NCI-H2196 (cell line): ENCODE measurements at regions not wholly inside any gene's neighbourhood (a gene's known extent, or its start where the extent isn't known, plus 50 kb on each side); places are given as distances from the start of the nearest gene placed in this dataset.

Source experiments
- DNase-seq: peaks from one replicate; lab custom pipeline; 2025; ENCODE audit not compliant: unreplicated experiment; lab: John Stamatoyannopoulos, UW

DNA sequence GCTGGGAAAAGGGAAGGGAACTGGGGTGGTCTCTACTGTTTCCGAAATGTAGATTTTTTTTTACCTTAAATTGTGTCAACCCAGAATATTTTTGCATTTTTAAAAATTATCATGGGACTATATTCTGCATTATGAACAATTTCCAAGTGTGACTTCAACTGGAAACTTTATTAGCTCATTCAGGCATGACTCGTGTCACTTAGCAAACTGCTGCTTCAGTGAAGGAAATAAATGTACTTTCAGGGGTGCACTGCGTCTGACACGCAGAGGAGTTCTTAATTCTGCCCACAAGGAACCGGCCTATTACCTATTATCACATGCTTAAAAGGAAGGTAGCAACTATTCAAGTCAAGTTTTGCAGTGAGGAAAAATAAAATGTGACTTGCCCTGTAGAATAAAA is 291.3 kb upstream of the PRDM1 start:
- no peak for DNase-seq

DNA sequence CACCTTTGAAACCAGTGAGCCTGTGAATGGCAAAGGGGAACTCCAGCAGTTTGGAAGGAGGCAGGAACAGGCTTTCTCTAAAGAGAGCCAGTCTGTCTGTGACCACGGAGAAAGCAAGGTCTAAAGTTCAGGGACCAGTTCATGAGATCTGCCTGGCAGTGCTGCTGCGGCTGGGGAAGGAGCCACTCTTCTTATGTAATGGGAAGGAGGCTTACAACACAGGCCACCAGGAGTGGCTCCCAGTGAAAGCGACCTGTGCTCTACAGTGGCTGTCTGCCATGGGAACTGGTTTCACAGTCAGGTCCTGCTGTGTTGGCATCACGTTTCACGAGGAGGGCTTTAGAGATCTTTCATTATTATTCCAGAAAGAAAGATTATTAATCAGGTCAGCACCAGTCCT is 291.9 kb upstream of the PRDM1 start:
- DNase-seq = no peak

DNA sequence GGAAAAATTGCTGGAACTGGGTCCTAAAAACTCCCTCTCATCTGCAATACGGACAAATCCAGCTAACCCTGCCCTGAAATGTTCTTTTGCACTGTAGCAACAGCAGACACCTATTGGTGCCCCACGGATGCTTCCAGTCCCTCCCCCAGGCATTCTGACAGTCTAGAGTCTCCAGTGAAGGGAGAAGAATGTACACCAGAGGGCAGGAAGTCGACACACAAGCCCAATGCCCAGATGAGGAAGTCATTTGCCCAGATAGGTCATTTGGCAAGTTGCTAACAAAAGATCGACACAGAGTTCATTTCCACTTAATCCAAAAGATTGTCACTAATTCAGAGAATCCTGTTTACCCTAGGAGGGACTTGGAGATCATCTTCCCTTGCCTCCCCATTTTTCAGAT is 293.0 kb upstream of the PRDM1 start:
- no peak for DNase-seq

DNA sequence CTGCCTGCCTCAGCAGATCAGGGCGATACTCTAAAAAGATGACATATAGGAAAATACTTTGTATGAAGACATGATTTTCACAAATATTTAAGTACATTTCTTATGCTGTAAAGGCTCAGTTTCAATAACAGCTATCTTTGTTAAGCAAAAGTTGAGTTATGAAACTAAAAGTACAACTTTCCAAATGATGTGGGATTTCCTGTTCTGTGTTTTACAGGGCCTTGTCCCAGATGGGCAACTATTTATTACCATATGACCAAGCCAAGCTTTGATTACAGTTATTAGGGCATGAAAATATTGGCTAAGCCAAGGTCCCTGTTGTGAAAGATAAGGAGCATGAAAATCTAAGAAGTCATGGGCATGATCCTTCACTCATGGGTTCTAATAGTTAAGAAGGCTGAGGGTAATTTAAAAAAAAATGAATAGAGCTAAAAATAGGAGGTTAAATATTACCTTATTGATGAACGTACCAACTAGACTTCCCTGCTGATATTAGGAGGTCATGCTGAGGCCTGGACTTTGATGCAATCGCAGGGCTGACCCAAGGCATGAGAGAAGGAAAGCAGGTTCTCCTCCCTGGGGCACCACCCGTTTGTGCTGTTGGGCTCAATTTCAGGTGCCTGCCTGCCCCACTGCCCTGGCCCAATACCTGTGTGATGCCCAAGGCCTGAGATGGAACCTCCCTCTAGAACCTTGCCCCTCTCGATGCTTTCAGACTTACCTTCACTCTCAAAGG is 294.4 kb upstream of the PRDM1 start:
- no peak for DNase-seq

DNA sequence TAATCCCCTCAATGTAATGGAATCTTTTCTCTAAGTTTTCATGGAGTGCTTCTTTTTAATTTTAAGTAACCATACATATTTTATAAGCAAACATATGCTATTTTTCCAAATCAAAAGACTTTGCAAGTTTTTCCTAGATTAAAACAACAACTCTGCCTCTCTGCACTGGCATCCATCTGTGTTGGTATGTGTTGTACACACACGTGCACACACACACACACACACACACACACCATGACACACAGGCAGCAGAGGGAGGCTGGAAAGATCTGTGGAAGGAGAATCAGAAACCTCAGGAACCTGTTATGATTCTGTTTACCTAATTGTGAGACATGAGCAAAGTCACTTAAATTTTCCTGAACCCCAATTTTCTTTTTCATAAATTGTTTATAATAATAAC is 295.0 kb upstream of the PRDM1 start:
- DNase-seq = no peak

DNA sequence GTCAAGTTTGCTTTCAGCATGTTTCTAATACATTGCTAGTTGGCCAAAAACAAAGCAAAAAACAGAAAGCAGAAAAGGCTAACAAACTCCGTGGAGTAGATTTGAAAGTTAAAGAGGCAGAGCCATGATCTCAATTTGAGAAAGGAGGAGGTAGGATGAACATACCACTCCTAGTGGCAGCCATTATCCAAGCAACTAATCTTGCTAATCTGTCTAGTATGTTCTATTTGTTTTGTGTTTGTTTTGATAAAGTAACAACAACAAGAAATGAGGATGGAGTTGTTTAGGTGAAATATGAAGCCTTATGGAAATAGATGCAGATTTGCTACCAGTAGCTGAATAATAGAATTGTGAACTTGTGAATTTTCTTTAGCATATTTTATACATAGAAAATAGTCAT is 295.5 kb upstream of the PRDM1 start:
- DNase-seq = no peak

DNA sequence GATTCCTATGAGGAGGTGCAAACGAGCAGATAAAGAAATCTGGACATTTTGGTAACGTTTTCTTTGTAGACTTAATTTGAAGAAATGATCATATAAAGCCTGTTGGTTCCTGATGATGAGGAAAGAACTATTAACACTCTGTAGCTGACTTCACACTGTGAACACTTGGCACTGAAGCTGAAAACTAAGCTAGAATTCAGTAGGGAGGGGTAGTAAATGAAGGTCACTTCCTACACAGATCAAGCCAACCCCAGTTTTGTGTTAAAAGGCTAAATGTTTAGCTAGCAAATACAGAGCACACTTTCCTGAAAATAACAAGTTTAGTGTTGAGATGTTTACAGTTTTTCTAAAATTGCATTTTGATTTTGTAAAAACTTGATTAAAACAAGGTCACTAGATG is 296.2 kb upstream of the PRDM1 start:
- DNase-seq = no peak

DNA sequence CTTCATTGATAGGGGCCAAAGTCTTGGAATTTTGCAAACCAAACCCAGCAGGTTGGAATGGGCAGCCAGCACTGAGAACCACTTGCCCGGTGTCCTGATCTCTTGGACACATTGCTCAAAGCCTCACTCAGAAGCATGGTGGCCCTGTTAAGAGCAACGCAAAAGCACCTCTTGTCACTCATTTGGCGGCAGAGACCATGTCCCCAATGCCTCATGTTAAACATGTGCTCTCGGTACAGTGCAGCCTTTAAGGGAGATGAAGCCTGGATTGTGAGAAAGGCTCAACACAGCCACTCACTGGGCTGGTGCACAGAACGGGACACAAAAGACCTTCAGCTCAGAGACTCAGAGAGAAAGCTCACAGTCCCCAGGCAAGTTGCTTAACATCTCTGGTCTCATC is 298.4 kb upstream of the PRDM1 start:
- DNase-seq = no peak

DNA sequence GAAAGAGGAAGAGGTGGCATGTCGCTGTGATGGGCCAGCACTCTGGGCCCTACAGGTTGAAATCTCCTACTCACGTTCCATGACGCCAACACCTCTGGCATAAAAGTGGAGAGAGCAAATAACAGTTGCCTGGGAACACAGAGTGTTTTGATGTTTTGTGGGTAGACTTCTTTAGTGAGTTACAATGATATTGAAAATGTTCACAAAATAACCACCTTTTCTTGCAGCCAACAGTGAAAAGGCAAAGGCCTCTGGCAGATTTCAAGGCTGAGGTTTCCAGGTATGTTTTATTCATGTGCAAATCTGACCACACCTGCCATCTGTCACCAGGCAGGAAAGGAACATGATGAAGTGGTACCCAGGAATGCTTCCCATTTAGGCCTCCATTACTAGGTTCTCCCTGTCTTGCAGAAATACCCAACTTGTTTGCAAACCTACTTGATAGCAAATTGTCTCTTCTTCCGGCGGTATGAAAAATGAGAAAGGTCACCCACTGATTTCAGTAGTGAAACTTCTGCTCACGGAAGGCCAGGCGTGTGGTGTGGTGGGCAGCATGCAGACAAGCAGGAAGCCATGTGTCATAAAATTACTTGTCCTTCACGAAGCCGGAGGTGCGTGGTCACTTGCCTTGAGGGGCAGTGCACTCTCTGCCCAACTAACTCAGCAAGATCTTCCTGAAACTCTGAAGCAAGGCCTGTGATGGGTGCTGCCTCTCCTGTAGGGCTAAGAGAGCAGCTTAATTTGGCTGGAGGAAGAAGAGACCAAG is 299.1 kb upstream of the PRDM1 start:
- no peak for DNase-seq

DNA sequence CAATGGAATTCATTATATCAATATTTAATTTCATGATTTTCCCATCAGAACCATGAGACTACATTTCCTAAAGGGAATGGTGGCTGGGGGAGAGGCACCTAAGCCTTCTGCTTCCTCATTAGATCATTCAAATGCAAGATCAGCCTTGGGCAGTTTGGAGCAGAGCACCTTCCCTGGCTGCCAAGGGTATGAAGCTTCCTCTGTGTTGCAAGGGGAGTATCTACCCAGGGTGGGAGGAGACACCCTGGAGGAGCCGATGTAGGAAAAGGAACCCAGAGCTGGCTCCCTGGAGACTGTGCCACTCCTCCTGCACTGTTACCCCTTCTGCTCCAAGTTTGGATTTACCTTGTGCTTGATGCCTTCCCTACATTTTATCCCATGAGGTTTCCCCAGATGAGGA is 299.7 kb upstream of the PRDM1 start:
- no peak for DNase-seq

DNA sequence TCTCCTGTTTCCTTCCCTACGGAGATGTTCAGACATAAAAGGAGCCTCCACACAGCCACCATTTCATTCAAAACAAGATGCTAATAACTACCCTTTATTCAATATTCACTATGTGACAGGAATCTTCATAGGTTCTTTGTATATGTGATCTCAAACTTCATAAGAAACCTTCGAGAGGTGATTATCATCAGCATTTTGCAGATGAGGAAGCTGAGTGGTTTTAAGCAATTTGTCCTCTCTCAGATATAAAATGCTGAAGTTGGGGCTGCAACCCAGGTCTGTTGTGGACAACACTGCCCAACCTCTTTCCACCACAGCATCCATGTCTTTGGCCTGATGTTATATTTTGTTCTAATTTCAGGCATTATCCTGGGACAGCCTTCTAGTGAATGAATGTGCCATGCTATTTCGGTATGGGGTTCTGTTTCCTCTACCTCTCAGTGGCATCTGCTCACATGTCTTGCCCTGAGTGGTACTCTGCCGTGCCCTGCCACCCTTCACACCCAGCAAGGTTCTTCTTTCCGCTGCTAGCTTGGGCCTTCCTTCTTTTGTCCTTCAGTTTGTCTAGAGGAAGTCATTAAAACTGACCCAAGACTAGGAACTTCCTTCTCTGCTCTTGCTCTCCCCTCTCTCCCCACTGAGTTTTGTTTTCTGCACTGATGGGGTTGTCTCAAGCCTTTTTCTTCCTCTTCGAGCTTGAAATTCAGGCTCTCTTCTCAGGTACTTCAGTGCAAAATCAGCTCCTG is 300.9 kb upstream of the PRDM1 start:
- no peak for DNase-seq

DNA sequence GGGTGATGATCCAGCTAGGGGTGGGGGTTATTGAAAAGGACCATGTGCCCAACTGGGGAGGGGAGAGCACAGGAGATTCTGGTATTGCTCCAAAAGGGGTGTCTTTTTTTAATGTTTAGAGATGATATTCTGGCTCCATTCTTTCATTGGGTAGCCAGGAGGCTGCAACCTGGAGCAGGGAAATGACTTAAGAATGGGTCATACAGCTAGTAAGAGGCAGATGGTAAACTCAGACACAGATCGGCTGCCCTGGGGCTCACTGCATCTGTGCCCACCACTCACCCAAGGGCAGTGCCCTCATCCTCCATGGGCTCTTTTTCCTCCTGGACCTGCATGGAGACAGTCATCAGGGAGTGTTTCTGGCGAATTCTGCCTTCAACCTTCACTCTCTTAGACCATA is 302.0 kb upstream of the PRDM1 start:
- no peak for DNase-seq

DNA sequence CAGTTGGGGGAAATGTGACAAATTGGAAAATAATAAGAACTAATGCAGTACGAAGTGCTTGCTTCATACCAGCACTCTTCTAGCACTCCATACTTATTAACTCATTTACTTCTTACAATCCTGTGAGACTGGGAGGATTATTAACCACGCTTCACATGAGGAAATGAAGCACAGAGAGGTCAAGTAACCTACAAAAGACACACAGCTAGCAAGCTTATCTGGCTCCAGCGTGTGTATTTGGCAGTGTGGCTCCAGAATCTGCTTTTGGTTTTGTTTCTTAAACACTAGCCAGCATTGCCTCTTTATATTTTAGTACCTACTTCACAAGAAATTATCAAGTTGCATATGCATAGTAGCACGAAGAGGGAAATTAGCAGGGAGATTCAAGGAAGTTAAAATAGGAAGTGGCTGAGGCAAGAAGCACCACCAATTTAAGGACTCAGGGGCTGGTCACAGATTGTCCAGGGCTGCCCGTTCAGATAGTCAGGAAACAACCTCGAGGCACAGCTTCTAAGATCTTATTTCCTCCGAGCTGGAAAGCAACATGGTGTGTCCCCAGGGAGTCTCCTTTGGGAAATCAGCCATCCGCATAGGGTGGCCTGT is 302.7 kb upstream of the PRDM1 start:
- no peak for DNase-seq

DNA sequence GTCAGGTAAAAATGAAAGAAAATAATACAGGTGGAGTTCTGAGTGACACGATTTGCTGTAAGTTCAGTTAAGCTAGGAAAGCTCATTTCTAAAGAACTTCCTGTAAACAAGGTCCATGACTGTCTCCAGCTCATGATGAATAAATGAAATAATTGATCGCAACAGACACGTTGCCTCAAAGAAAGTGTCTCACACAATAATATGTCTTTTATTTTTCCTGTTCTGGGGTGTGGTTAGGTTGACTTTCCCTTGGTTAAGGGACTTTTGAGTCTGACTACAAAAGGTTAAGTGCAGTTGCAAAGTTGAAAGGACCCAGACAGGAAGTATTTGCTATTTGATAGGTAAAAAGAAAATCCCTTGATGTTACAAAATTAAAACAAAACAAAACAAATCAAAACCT is 304.2 kb upstream of the PRDM1 start:
- no peak for DNase-seq

DNA sequence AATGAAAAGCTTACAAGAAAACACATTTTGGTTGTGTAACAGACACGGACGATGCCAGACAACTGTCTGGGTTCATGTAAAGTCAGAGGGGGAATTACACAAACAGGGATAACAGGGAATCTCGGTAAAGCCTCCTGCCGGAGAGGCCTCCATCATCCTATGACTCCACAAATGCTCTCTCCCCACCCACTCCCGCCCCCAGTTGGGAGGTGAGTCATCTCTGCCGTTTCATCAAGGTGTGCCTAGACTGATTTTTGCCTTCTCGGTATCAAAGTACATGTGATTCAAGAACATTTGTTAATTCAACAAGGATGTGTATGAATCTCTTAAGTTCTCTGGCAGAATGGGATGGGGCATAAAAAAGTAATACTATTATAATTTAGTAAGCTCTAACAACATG is 304.9 kb upstream of the PRDM1 start:
- DNase-seq = no peak

DNA sequence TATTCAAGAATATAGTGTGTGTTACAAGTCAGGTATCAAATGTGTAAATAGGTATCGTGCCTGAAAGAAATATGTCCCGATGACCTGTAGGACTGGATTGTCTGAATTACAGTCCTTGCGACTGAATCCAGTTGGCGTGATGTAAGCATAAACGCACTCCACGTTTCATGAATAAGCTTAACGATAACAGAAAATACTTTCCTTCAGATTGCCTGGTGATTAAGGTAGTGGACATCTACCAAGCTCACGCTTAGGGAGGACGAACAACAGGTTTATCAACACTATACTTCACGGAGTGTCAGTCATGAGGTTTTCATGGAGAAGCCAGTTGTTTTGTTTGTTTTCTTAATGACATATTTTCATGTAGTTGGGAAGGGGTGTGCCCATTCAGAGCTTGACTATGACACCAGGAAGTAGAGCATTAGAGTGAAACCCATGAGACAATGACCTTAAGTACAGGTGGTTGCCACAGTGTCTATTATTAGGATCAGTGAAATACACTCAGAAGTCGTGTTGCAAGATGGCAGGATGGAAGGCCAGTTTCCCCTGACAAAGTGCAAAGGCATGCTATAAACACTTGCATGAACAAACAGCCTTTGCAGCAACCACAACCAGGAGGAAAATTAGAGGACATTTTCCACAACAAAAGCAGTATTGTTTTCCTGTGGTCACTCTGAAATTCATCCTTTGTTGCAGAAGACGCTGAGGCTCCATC is 305.8 kb upstream of the PRDM1 start:
- no peak for DNase-seq

DNA sequence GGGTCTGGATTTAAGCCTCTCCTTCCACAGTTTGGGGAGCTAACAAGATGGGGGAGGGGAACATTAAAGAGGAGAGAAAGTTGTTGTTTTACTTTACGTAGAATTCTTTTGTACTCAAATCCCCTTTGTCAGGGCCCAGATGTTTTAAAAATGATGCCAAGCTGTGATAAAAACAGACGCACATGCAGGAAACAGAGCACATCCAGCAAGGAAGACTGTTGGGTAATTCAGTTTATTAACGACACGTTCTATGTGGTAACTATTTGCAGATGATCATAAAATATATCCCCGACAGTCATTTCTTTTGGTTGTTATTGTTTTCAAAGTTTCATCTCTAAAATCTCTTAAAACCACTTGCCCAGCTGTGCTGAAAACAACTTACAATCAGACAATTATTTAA is 307.0 kb upstream of the PRDM1 start:
- no peak for DNase-seq

DNA sequence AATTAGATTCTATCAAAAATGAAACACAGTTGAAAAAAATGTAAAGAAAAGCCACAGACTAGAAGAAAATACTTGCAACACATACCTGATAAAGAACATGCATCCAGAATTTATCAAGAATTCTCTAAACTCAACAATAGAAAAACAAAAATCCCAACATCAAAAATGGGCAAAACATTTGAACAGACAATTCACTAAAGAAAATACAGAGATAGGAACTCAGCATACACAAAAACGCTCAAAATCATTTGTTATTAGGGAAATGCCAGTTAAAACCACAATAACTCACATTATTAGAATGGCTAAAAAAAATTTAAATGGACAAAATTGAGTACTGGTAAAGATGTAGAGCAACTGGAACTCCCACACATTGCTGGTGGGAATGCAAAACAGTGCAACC is 311.0 kb upstream of the PRDM1 start:
- DNase-seq = no peak

DNA sequence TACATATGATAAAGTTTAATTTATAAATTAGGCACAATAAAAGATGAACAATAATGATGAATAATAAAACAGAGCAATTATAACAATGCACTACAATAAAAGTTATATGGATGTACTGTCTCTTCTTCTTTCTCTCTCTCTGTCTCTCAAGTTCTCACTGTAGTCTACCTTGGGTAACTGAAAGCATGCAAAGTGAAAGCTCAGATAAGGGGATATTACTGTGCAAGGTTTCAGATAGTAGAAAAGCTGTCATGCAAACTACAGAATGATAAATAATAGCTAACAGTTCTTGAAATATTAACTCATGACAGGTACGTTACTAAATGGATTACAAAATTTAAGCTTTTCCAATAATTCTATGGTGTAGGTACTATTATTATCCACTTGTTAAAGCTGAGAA is 311.9 kb upstream of the PRDM1 start:
- no peak for DNase-seq

DNA sequence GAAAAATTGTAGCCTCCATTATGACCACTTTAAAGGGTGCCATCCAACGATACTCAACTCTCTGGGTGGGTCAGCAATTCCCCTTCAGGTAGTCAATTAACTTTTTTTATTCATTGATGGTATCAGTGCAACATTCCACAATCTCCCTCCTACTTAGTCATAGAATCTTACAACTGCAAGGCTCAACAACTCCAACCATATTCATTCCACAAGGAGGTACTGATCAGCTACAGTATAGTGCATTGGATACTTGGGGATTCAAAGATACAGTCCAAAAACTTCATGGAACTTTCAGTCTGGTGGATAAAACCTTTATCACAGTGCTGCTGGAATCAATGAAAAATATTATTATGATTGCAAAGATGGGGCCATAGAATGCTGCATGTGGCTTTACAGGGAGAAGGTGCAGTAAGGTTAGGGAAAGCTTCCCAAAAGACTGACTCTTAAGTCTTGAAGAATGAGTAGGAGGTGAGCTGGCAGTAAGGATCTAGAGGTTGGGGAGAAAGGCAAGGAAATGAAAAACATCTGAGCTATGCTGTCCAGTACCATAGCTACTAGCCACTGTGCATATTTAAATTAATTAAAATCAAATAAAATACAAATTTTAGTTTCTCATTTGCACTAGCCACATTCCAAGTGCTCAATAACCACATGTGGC is 314.7 kb upstream of the PRDM1 start:
- no peak for DNase-seq

DNA sequence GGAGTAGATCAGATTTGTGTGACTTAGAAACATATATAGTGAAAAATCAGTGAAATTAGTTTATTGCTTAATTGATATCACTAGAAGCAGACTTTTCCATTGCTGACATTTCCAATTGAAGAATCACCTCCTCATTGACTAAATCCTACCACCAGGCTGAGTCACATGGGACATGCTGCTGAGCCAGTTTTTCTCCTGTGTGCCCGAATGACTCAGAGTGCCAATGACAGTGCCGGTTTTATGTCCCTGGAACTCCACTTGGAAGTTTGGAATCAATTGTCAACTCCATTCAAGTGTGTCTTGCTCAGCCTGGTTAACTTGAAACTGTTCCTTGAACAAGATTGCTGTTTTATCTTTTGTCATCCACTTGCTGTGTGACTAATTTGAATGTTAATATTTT is 316.1 kb upstream of the PRDM1 start:
- DNase-seq = no peak
